ENCODE measurements at regions not wholly inside any gene's neighbourhood (a gene's known extent, or its start where the extent isn't known, plus 50 kb on each side); places are given as distances from the start of the nearest gene placed in this dataset.
"Not testable (repeated sequence)": the region's sequence is repeated elsewhere in the genome, so short reads cannot be mapped to it uniquely, and the experiment has no call there.

DNA sequence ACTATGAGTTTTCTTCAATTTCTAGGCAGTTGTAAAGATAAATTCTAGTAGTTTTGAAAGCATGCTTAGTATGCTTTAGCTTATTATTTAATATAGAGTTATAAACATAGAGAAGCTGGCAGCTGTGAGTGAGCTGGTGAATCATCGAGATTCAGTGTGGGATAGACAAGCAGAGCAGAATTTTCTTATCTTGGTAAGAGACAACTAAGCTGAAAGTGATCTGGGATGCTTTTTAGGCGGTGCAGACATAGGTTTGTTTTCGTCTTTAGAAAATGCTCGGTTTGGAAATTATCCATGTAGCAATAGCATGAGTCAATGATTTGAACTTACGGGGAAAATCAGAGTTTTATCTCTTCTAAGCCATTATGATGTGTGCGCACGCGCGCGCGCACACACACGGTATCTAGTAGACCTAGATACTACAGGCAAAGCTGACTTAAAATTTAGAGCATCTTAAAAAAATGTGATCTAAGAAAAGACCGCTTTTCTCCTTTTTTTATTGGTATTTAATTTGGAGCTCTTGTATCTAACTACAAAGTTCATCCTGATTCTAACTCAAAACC lies 128.3 kb upstream of the MAP3K7 start:
- peak; percentile 8 for DNase-seq

DNA sequence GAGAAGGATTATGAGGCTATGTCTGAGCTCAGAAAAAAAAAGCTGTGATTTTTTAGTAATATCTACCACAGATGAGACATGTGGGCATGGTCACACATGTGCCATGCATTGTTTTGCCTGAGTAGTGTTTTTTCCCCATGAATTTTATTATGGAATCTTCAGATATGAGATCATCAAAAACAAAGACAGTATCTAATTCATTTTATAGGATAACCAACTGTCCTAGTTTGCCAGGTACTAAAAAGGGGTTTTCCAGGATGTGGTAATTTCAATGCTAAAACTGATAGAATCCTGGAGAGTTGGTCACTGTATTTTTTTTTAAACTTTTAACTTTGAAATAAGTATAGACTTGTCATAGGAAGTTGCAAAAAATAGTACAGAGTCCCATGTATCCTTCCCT lies 127.4 kb upstream of the MAP3K7 start:
- no peak for DNase-seq

DNA sequence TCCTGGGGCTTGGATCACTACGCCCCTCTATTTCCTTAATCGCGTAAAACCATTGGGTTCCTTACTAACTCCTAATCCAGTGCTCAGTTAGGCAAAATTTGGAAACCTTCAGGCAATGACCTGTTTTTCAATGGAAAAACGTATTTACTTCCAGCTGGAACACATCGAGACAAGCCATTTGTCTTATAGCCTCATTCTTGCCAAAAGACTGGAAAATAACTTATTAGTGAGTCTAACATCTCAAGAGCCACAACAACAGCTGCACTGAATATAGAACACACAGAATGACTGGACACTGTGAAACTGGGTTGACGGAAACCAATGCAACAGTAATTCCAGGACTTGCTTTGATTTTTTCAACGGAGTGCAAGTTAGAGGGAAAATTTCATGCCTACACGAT lies 125.2 kb upstream of the MAP3K7 start:
- DNase-seq: no peak

- no peak for DNase-seq
Observed at GRCh38 chr6:90709431-90709996, 122.6 kb upstream of the MAP3K7 start.

- DNase-seq: no peak
Observed at GRCh38 chr6:90708206-90708737, 121.4 kb upstream of the MAP3K7 start.

DNA sequence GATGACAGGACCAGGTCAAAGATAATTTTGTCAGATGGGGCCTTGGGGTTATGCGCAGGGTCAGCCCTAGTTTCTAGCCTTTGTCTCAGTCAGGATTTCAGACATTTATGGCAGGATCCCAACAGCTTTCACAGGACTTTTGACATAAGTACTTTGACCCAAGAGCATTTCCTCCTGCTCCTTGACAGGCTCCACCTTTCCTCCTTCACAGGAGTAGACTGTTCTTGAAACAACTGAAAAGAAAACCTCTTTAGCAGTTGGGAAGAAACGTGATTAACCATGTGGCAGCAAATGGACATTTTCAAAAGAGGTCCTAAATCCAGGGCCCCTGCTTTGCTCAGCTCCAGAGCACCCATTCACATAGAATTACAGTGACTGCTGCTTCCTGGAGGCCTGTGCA lies 120.4 kb upstream of the MAP3K7 start:
- no peak for DNase-seq

DNA sequence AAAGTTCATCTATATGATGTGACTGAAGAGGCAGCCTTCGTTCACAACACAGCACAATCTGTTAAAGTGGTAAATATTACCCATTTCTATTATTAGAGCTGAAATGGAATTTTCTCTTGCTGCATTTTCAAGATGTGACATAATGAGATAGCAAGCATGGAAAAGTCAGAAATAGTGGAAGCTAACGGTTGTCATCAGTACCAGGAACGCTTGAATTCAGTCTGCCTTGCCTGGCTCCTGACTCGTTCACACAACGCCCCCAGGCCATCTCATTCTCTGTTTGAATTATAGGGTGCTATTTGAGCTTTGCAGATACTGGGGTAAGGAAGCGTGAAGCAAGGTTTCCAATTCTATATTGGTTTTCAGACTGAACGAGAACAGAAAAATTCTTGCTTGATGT lies 116.5 kb upstream of the MAP3K7 start:
- DNase-seq: no peak

GRCh38 chr6:90701926-90702325 lies 115.1 kb upstream of the MAP3K7 start:
- DNase-seq: no peak

DNA sequence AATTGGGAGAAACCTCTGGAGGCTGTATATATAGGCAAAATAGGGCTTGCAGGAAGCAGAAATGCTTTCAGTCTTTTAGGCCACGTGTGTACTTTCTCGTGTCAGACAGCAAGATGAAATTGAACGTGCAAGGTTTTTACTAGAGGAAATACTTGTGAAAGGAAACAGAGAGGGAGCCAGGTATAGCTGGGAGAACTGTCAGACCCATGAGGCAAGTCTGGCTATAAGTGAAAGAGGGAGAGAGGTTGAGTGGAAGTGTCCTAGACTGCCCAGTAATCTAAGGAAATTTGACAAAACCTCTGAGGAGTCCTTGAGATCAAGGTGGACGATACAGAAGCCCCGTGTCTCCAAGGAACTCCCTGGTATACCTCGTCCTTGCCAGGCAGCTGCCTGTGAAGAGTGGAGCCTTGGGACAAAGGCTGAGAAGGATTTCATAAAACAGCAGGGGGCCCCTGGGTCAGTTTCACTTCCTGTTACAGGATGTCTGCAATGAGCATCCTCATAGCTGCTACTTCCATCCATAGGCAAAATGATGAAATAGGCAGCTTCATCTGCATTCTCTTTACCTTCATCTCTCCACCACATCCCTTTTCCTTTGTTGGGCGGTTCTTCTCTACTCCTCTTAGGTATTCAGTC lies 114.4 kb upstream of the MAP3K7 start:
- no peak for DNase-seq

GRCh38 chr6:90695316-90695715 lies 108.4 kb upstream of the MAP3K7 start:
- no peak for DNase-seq

GRCh38 chr6:90694802-90695201 lies 107.9 kb upstream of the MAP3K7 start:
- DNase-seq: no peak

DNA sequence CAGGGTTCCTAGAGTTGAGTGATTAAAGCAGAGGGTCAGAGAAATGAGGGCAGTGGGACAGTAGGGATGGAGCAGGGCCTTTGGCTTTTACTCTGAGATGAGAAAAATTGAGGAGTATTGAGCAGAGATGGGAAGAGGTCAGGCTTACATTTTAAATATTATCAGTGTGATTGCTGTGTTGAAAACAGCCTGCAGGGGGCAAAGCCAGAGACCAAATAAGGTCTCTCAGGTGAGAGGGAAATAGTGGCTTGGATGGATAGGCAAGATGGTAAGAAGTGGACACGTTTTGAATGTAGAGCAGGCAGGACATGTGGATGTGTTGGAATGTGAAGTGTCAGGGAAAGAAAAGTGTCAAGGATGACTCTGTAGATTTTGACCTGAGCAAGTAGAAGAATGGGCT lies 105.0 kb upstream of the MAP3K7 start:
- DNase-seq: no peak

- no peak for DNase-seq
Observed at GRCh38 chr6:90689172-90689571, 102.3 kb upstream of the MAP3K7 start.

DNA sequence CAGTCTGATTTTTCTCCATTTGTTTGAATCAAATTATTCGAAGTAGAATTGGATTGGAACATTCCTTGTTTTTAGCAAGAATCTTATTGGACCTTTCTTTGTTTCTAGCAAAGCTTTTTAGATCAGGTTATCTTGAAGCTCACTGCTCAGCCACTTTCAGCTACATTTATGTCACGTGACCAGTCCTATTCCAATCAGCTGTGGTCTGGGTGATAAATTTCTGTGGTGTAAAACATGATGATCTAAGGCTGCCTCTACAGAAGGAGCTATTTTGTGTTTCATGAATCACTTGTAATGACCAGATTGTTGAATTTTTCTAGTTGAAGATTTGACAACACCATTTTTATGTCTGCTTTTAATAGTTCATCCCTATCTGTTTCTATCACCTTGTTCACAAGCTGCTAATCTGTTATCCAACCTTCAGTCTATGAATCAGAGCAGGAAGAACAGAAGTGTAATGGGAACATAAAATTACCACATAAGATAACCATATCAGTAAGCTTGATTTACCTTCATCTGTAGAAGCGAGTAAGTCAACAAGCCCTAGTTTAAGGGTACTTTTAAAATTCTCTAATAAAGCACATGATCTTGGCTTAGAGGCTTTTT lies 101.0 kb upstream of the MAP3K7 start:
- no peak for DNase-seq

GRCh38 chr6:90681863-90682262 lies 95.0 kb upstream of the MAP3K7 start:
- no peak for DNase-seq

- no peak for DNase-seq
Observed at GRCh38 chr6:90678049-90678779, 91.3 kb upstream of the MAP3K7 start.

GRCh38 chr6:90677440-90677839 lies 90.6 kb upstream of the MAP3K7 start:
- no peak for DNase-seq

- no peak for DNase-seq
Observed at GRCh38 chr6:90676516-90677300, 89.8 kb upstream of the MAP3K7 start.

DNA sequence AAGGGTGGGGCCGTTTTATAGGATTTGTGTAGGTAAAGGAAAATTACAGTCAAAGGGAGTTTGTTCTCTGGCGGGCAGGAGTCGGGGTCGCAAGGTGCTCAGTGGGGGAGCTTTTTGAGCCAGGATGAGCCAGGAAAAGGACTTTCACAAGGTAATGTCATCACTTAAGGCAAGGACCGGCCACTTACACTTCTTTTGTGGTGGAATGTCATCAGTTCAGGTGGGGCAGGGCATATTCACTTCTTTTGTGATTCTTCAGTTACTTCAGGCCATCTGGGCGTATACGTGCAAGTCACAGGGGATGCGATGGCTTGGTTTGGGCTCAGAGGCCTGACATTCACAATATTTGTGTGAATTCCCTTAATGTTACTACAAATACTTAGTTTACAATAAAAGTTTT lies 88.2 kb upstream of the MAP3K7 start:
- not testable (repeated sequence) for DNase-seq

DNA sequence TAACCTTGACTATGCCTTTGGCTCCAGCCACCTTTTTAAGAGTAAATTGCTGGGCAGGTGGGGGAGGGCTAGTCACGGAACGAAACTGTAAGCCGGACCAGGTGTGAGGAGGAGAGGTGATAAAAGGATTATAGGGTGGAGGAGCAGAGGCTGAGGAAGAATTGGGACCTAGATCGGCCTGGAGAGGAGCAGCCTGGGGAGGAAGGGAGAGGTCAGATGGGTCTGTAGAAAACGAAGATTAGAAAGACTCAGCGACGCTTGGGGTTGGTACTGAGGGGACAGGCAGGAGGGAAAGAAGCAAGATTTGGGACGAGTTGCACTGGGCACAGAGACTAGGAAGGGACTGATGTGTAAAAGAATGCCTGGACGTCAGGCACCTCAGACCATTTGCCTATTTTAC lies 87.2 kb upstream of the MAP3K7 start:
- DNase-seq: not testable (repeated sequence)

DNA sequence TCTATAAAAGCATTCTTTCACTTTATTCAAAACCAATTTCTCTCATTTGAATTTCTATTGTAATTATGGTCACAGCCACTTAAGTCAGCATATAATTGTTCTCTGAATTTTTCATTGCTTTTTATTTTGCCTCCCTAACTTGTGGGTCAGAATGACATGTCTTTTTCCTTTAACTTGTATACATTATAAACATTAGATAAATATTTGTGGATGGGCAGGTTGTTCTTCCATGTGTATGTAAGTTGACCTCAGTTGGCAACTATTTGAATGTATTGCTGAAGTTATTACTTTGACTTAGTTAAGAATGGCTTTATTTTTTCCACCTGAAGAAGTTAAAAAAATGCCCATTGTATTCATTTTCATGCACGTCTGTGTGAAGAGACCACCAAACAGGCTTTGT lies 83.0 kb upstream of the MAP3K7 start:
- DNase-seq: no peak

- DNase-seq: no peak
Observed at GRCh38 chr6:90669420-90669819, 82.5 kb upstream of the MAP3K7 start.

DNA sequence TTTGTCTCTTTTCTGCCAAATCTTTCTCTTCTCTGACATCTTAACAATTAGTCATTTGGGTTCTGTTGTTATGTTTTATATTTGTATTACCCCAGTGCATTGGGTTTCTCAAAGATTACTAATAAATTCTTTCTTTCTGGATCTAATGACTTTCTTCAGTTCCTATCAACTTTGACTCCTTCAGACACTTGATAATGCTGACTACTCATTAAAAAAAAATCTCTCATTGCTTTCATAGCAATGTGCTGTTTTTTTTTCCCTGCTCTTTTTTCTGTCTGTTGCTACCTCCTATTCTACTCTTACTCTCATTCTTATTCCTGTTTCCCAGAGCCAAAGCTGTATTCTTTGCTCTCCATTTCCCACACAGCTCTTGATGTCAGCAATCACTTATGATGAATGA lies 81.3 kb upstream of the MAP3K7 start:
- no peak for DNase-seq
